ENCODE measurements at regions not wholly inside any gene's neighbourhood (a gene's known extent, or its start where the extent isn't known, plus 50 kb on each side); places are given as distances from the start of the nearest gene placed in this dataset.

GRCh38 chr7:88456490-88456889 lies 149.8 kb upstream of the STEAP4 start:
- intact Hi-C loops (cut with DNase I), result no loop called here
- ATAC-seq (no peak), DNase-seq (no peak)

GRCh38 chr7:88455696-88456095 lies 149.0 kb upstream of the STEAP4 start:
- ATAC-seq (no peak), DNase-seq (no peak)
- intact Hi-C loops (cut with DNase I), result no loop called here

- DNase-seq, result no peak
- intact Hi-C loops (cut with DNase I), result no loop called here
- ATAC-seq, result no peak
Observed at GRCh38 chr7:88452646-88453045, 146.0 kb upstream of the STEAP4 start.

DNA sequence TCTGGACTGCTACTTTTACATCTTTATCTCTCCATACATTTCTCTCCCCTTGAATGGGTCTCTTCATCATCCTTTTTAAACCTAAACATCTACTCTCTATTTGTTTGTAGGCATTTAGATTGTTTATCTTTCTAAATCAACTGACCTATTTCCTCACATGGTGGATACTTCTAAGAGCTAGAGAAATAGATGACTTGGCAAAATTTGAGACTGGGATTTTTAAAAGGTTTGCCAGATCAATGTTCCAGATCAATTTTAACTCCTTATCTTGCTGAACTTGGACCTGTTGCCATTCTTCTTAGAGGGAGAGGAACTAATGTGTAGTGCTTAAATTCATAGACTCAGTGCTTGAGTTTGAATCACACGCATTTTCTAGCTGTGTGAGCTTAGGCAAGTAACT lies 144.2 kb upstream of the STEAP4 start:
- intact Hi-C loops (cut with DNase I), result no loop called here
- no peak for ATAC-seq
- DNase-seq, result no peak

- intact Hi-C loops (cut with DNase I), result no loop called here
- DNase-seq (no peak), ATAC-seq (no peak)
Observed at GRCh38 chr7:88449410-88449809, 142.7 kb upstream of the STEAP4 start.

DNA sequence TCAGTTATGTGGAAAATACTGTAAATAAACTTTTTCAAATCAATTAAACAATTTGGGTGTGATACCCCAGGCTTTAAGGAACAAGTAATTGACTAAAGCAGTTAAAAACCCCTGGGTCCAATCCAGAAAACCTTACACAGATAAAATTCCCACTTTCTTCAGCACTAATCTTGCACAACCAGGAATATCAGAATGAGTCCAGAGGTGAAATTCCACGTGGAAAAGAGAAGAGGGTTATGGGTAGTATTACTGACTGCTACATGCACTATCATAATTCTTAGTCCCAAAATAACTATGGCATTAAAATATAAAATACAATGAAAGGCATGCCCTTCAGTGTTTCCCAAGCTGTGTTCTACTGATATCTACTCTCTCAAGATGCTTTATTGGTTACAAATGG lies 135.7 kb upstream of the STEAP4 start:
- ATAC-seq, result no peak
- no peak for DNase-seq
- intact Hi-C loops (cut with DNase I), result no loop called here

GRCh38 chr7:88437132-88437531 lies 130.4 kb upstream of the STEAP4 start:
- no peak for DNase-seq
- intact Hi-C loops (cut with DNase I), result no loop called here
- ATAC-seq, result no peak

DNA sequence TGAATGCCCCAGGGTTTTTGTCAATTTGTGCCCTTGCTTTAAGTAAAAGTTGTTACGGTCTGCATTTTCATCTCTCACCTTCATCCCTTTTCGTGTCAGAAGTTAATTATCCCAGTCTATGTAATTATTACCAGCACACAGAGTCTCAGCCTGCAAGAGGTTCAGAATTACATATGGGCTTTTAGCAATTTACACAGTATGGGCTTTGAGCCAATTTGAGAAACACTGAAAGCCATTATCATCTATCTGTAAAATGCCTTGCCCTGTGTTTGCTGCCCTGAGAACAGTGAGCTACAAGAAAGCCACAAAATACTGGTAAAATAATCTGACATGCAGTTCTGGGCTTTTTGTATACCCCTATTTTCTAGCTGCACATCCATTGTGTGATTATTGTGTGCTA lies 125.6 kb upstream of the STEAP4 start:
- ATAC-seq (no peak), DNase-seq (no peak)
- intact Hi-C loops (cut with DNase I), result no loop called here

DNA sequence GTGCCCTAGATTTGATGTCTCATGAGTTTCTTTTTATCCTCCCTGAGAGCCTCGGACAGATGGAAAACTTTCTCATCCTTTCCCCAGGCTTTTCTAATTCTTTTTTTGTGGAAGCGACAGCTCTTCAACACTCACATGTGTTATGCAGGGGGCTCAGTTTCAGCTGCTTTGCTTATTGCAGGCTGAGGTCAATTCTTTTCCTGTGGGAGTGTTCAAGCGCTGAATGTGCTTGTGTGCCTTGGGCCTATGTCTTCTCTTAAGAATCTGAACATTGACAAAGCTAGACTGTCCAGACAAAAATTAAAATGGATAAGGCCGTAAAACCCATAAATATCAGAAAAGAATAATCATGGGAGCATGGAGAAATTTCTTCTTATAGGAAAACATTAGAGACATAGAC lies 125.2 kb upstream of the STEAP4 start:
- ATAC-seq (no peak), DNase-seq (no peak)
- intact Hi-C loops (cut with DNase I), result no loop called here

- DNase-seq, result no peak
- ATAC-seq, result no peak
- intact Hi-C loops (cut with DNase I), result no loop called here
Observed at GRCh38 chr7:88429382-88429781, 122.7 kb upstream of the STEAP4 start.

DNA sequence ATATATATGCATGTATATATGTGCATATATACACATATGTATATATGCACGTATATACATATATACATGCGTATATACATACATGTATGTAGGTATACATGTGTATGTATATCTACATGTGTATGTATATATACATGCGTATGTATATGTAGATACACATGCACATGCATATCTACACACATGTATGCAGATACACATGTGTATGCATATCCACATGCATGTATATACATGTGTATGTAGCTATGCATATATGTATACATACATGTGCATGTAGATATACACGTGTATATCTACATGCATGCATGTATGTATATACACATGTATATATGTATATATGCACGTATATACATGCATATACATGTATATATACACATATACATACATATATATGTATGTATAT lies 95.8 kb upstream of the STEAP4 start:
- DNase-seq (no peak), ATAC-seq (no peak)
- intact Hi-C loops (cut with DNase I), result no loop called here

- ATAC-seq (no peak), DNase-seq (no peak)
- intact Hi-C loops (cut with DNase I), result no loop called here
Observed at GRCh38 chr7:88401009-88401623, 94.4 kb upstream of the STEAP4 start.

- ATAC-seq, result no peak
- intact Hi-C loops (cut with DNase I), result no loop called here
- no peak for DNase-seq
Observed at GRCh38 chr7:88399696-88400240, 93.1 kb upstream of the STEAP4 start.

DNA sequence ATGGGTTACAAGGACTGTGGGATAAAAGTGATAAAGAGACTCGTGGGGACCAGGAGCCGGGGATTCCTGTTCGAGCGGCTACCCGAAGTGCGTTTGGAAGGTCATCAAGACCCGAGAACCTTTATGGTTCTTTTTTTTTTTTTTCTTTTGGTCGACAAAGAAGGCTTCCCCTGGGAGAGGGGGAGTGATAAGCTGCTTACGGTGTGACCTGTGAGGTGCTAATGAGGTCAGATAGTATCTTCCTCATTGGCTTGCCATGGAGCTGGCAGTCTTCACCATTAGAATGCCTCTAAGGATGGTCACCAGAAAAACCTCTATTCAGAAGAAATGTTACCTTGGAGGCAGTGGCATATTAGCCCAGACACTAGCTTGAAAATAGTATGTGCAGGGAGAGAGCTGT lies 92.3 kb upstream of the STEAP4 start:
- ATAC-seq (no peak), DNase-seq (no peak)
- intact Hi-C loops (cut with DNase I), result no loop called here

DNA sequence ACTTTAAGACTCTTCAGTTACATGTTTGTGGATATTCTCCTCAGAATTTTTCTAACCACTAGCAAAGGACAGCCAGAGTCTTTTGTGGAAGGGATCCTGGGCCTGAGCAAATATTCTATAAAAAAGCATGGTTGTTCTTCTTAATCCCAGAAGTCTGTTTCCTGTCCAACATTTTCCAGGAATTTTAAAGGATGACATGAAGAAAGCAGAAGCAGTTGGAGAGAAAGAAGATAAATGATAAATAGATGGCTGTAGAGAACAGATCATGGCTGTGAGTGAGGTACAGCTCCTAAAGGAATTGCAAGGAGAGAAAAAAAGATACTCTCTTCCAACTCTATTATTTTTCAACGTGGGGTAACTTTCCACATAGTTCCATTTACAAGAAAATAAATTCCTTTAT lies 91.8 kb upstream of the STEAP4 start:
- ATAC-seq, result no peak
- intact Hi-C loops (cut with DNase I), result no loop called here
- DNase-seq, result no peak

DNA sequence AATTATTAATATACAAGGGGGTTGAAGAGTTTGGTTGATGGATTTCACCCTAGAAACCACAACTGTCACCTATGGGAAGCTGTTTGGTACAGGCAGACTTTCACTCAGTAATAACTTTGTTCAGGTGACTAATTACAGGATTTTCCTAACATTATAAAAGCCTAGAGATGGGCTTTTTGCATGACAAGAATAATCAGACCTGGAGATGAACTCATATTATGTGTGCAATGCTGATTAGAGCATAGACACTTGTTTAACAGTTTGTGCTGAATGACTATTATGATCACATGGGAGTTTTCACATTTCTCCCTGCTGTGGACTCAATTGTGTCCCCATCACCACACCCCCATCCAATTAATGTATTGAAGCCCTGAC lies 90.2 kb upstream of the STEAP4 start:
- ATAC-seq (no peak), DNase-seq (no peak)
- intact Hi-C loops (cut with DNase I), result no loop called here

DNA sequence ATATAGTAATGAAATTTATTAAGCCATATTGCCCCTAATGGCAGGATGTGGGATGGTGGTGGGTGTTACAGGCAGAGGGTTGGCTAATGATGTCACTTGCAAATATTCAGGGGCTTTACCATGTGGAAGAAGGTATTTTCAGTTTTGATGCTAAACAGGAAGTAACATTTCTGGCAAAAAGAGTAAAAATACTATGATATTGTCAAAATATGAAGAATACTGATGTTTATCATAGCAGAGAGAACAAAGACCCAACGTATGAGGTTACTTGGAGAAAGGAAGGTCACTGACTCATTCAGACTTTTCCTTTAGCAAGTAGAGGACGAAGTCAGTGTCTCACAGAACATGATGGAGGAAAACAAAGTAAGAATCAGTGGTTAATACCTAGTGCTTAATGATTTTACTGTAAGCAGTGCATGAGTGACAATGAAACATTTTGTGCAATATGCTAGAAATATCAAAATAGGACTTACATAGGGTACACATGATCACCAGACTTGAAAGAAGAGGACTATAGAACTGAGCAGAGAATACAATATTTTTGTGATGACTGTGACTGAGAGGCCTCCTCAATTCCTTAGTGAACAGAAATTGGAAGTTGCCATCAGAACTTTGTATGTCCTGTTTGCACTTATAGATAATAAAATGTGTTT lies 89.7 kb upstream of the STEAP4 start:
- intact Hi-C loops (cut with DNase I), result no loop called here
- ATAC-seq (no peak), DNase-seq (no peak)

DNA sequence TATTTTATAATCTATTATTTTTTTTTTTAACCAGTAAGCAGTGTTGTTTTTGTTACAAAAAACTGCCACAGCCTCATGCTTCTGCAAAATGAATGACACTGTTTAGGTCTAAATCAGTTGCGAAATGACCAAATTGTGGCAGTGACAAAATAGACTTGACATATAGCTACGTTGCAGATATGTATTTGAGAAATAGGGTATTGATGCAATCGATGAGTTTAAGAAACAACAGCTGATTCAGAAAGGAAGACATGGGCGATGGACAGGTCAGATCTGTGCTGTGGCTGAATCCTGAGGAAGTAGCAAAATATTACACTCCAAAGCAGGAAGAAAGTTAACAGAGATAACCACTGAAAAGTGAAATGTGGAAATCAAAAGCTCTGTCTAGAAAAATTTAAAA lies 89.0 kb upstream of the STEAP4 start:
- DNase-seq (no peak), ATAC-seq (no peak)
- intact Hi-C loops (cut with DNase I), result no loop called here

DNA sequence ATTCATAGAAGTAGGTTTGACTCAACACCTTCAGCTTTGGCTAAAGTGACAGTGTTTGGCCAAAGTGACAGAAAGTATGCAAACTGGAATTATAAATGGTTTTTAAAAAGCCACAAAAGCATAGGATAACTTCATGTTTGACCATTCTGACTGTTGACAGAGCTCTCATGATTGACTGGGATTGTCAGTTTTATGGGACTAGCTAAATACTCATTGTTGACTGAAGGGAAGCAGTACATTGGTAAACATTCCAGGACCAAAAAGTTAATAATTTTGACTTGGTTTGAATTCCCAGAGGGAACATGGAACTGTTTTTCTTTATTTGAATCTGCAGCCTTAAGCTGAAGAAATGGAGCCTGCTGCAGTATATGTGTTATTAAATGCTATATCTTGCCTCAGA lies 84.6 kb upstream of the STEAP4 start:
- intact Hi-C loops (cut with DNase I), result no loop called here
- no peak for DNase-seq

GRCh38 chr7:88387368-88387767 lies 80.7 kb upstream of the STEAP4 start:
- ATAC-seq (no peak), DNase-seq (no peak)
- intact Hi-C loops (cut with DNase I), result no loop called here

More for the DNA sequence above, 84.6 kb upstream of the STEAP4 start:
- ATAC-seq, result no peak

DNA sequence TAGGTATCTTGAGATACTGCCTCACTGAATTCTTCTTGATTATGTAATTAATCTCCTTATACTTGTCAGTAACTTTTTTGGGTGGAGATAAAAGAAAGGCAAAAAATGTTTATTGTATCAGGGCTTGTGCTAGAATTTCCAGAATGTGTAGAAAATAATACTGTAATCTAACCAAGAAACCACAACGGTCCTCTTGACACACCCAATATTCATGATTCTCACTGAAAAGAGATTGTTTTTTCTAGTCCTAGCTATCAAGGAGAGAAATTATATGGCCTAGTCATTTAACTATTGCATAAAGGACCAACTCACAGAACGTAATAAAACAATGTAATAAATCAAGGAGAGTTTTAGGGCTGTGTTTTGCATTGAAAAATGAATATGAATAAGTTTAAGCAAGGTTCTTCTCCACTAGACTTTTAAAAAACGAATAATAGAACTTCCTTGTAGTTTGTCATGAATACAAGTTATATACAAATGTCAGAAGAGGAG lies 80.0 kb upstream of the STEAP4 start:
- ATAC-seq (no peak), DNase-seq (no peak)
- intact Hi-C loops (cut with DNase I), result no loop called here
